WTC11 (cell line): ENCODE measurements at regions not wholly inside any gene's neighbourhood (a gene's known extent, or its start where the extent isn't known, plus 50 kb on each side); places are given as distances from the start of the nearest gene placed in this dataset.

Experiments
- ATAC-seq: fragments of 200-7000 bp; cut with Tn5 transposase; 2 replicates; pipeline ENCODE4 v1.10.0; 2021; ENCODE audit warnings: mild to moderate bottlenecking, moderate library complexity
- CTCF ChIA-PET: fragments of 300-600 bp; sonication (Branson Sonifier 250); formaldehyde crosslinking; loops from one replicate; lab custom pipeline; 2021; ENCODE audit warnings: antibody characterized with exemption; lab: Charles Lee
- POLR2A ChIA-PET: fragments of 350-600 bp; sonication (Branson Sonifier 250); formaldehyde crosslinking; loops from one replicate; lab custom pipeline; 2021; ENCODE audit warnings: antibody characterized with exemption; lab: Charles Lee
- DNase-seq: peaks from one replicate; pipeline ENCODE4 v3.0.0; 2021; ENCODE audit warnings: low spot score
- H3K27ac Mint-ChIP-seq: 2 replicates; pipeline ENCODE4 v1.8.0; 2021; ENCODE audit warnings: mixed read lengths
- H3K27me3 Mint-ChIP-seq: 2 replicates; pipeline ENCODE4 v1.8.0; 2021; ENCODE audit warnings: low read depth, mild to moderate bottlenecking, moderate library complexity, mixed read lengths
- H3K36me3 Mint-ChIP-seq: 2 replicates; pipeline ENCODE4 v1.8.0; 2021; ENCODE audit warnings: mixed read lengths
- H3K4me1 Mint-ChIP-seq: 2 replicates; pipeline ENCODE4 v1.8.0; 2022; ENCODE audit warnings: mixed read lengths
- H3K4me3 Mint-ChIP-seq: 2 replicates; pipeline ENCODE4 v1.8.0; 2021; ENCODE audit warnings: mild to moderate bottlenecking, moderate library complexity, mixed read lengths
- H3K9me3 Mint-ChIP-seq: 2 replicates; pipeline ENCODE4 v1.8.0; 2021; ENCODE audit warnings: mixed read lengths
- CREB1 ChIP-seq: sonication (generic); formaldehyde crosslinking; IDR thresholded peaks from 2 replicates; pipeline ENCODE4 v1.8.0; 2023; ENCODE audit warnings: mild to moderate bottlenecking, missing genetic modification reagents
- ELF4 ChIP-seq: sonication (generic); formaldehyde crosslinking; IDR thresholded peaks from 2 replicates; pipeline ENCODE4 v1.8.1; 2022; ENCODE audit warnings: low read depth, mild to moderate bottlenecking, moderate library complexity, missing genetic modification reagents
- FOXP1 ChIP-seq: sonication (generic); formaldehyde crosslinking; IDR thresholded peaks from 2 replicates; pipeline ENCODE4 v1.8.0; 2022; ENCODE audit warnings: missing genetic modification reagents, mild to moderate bottlenecking, moderate library complexity, borderline replicate concordance
- GABPB1 ChIP-seq: sonication (generic); formaldehyde crosslinking; IDR thresholded peaks from 2 replicates; pipeline ENCODE4 v1.8.1; 2023; ENCODE audit warnings: mild to moderate bottlenecking, missing genetic modification reagents
- JAZF1 ChIP-seq: fragments of 250-450 bp; sonication (Bioruptor Pico); IDR thresholded peaks from 2 replicates; pipeline ENCODE4 v1.9.0; 2021; ENCODE audit warnings: moderate library complexity, mild to moderate bottlenecking, inconsistent platforms
- JUN ChIP-seq: sonication (generic); formaldehyde crosslinking; IDR thresholded peaks from 2 replicates; pipeline ENCODE4 v1.8.0; 2023; ENCODE audit warnings: mild to moderate bottlenecking, missing genetic modification reagents
- KAT7 ChIP-seq: sonication (generic); formaldehyde crosslinking; IDR thresholded peaks from 2 replicates; pipeline ENCODE4 v1.8.1; 2023; ENCODE audit warnings: missing genetic modification reagents, mild to moderate bottlenecking, borderline replicate concordance
- TEAD1 ChIP-seq: sonication (generic); formaldehyde crosslinking; IDR thresholded peaks from 2 replicates; pipeline ENCODE4 v1.8.0; 2022; ENCODE audit warnings: mild to moderate bottlenecking, missing genetic modification reagents
- ZBTB21 ChIP-seq: sonication (generic); formaldehyde crosslinking; IDR thresholded peaks from 2 replicates; pipeline ENCODE4 v1.8.1; 2023; ENCODE audit warnings: mild to moderate bottlenecking, missing genetic modification reagents, borderline replicate concordance
- ZNF138 ChIP-seq: sonication (generic); formaldehyde crosslinking; conservative IDR thresholded peaks from 2 replicates; pipeline ENCODE4 v1.8.1; 2022; ENCODE audit warnings: mild to moderate bottlenecking, moderate library complexity, missing genetic modification reagents
- ZNF317 ChIP-seq: sonication (generic); formaldehyde crosslinking; IDR thresholded peaks from 2 replicates; pipeline ENCODE4 v1.8.1; 2023; ENCODE audit warnings: low read depth, mild to moderate bottlenecking, moderate library complexity, missing genetic modification reagents, borderline replicate concordance
- ZNF396 ChIP-seq: fragments of 250-450 bp; sonication (Bioruptor Pico); IDR thresholded peaks from 2 replicates; pipeline ENCODE4 v1.8.0; 2021; ENCODE audit warnings: mild to moderate bottlenecking, moderate library complexity, borderline replicate concordance
- TF ChIP-seq, protein P1 (sequence below): fragments of 250-450 bp; sonication (Bioruptor Pico); IDR thresholded peaks from 2 replicates; pipeline ENCODE4 v1.9.0; 2021; ENCODE audit warnings: mild to moderate bottlenecking
- TF ChIP-seq, protein P2 (sequence below): sonication (generic); formaldehyde crosslinking; IDR thresholded peaks from 2 replicates; pipeline ENCODE4 v1.8.1; 2022; ENCODE audit warnings: missing genetic modification reagents, borderline replicate concordance
- TF ChIP-seq, protein P3 (sequence below): fragments of 250-450 bp; sonication (Bioruptor Pico); IDR thresholded peaks from 2 replicates; pipeline ENCODE4 v1.8.0; 2021; ENCODE audit warnings: mild to moderate bottlenecking
- TF ChIP-seq, protein P4 (sequence below): sonication (generic); formaldehyde crosslinking; IDR thresholded peaks from 2 replicates; pipeline ENCODE4 v1.8.0; 2022; ENCODE audit warnings: missing genetic modification reagents
- TF ChIP-seq, protein P5 (sequence below): fragments of 250-450 bp; sonication (Bioruptor Pico); IDR thresholded peaks from 2 replicates; pipeline ENCODE4 v1.9.0; 2021; ENCODE audit warnings: moderate library complexity, mild to moderate bottlenecking, inconsistent platforms, borderline replicate concordance

DNA sequence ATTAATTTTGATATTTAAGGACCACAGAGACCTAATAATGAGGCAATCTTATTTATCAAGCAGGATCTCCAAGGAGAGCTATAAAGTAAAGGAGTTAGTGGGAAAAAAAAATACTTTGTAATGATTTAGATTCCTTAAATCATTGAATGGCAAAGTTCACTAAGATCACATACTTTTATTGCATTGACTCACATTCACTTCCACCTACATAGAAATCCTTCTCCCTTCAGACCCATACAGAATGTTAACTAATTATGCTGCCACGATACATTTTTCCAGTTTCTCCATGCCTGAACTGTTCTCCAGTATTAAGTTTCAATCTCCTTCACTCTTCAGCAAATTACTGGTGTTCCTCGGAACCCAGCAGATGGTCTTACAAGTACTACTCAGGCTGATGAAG is 388.7 kb downstream of the EFNA5 start (continued):
- TF ChIP-seq, protein P1, sequence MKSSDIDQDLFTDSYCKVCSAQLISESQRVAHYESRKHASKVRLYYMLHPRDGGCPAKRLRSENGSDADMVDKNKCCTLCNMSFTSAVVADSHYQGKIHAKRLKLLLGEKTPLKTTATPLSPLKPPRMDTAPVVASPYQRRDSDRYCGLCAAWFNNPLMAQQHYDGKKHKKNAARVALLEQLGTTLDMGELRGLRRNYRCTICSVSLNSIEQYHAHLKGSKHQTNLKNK (CRISPR knock-in tag), result no peak
- TF ChIP-seq ZNF138 (CRISPR knock-in tag), result no peak
- no peak for TF ChIP-seq ZNF317 (CRISPR knock-in tag)
- no peak for TF ChIP-seq FOXP1 (CRISPR knock-in tag)
- TF ChIP-seq, protein P2, sequence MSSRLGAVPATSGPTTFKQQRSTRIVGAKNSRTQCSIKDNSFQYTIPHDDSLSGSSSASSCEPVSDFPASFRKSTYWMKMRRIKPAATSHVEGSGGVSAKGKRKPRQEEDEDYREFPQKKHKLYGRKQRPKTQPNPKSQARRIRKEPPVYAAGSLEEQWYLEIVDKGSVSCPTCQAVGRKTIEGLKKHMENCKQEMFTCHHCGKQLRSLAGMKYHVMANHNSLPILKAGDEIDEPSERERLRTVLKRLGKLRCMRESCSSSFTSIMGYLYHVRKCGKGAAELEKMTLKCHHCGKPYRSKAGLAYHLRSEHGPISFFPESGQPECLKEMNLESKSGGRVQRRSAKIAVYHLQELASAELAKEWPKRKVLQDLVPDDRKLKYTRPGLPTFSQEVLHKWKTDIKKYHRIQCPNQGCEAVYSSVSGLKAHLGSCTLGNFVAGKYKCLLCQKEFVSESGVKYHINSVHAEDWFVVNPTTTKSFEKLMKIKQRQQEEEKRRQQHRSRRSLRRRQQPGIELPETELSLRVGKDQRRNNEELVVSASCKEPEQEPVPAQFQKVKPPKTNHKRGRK (CRISPR knock-in tag), result no peak
- TF ChIP-seq KAT7 (CRISPR knock-in tag), result no peak
- no peak for TF ChIP-seq GABPB1 (CRISPR knock-in tag)
- TF ChIP-seq, protein P3, sequence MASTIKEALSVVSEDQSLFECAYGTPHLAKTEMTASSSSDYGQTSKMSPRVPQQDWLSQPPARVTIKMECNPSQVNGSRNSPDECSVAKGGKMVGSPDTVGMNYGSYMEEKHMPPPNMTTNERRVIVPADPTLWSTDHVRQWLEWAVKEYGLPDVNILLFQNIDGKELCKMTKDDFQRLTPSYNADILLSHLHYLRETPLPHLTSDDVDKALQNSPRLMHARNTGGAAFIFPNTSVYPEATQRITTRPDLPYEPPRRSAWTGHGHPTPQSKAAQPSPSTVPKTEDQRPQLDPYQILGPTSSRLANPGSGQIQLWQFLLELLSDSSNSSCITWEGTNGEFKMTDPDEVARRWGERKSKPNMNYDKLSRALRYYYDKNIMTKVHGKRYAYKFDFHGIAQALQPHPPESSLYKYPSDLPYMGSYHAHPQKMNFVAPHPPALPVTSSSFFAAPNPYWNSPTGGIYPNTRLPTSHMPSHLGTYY (CRISPR knock-in tag), result no peak

- Mint-ChIP-seq H3K4me1 (peaks cover 6% of the 10 kb centered on the region; the same call in 1 of the 2 replicates), H3K36me3 (no peaks in the 10 kb centered on the region), H3K4me3 (no peak overlapping the region), H3K27ac (no peak overlapping the region), H3K27me3 (no peaks in the 10 kb centered on the region), H3K9me3 (no peaks in the 10 kb centered on the region)
- TF ChIP-seq ELF4 (CRISPR knock-in tag), result no peak
- TF ChIP-seq, protein P4, sequence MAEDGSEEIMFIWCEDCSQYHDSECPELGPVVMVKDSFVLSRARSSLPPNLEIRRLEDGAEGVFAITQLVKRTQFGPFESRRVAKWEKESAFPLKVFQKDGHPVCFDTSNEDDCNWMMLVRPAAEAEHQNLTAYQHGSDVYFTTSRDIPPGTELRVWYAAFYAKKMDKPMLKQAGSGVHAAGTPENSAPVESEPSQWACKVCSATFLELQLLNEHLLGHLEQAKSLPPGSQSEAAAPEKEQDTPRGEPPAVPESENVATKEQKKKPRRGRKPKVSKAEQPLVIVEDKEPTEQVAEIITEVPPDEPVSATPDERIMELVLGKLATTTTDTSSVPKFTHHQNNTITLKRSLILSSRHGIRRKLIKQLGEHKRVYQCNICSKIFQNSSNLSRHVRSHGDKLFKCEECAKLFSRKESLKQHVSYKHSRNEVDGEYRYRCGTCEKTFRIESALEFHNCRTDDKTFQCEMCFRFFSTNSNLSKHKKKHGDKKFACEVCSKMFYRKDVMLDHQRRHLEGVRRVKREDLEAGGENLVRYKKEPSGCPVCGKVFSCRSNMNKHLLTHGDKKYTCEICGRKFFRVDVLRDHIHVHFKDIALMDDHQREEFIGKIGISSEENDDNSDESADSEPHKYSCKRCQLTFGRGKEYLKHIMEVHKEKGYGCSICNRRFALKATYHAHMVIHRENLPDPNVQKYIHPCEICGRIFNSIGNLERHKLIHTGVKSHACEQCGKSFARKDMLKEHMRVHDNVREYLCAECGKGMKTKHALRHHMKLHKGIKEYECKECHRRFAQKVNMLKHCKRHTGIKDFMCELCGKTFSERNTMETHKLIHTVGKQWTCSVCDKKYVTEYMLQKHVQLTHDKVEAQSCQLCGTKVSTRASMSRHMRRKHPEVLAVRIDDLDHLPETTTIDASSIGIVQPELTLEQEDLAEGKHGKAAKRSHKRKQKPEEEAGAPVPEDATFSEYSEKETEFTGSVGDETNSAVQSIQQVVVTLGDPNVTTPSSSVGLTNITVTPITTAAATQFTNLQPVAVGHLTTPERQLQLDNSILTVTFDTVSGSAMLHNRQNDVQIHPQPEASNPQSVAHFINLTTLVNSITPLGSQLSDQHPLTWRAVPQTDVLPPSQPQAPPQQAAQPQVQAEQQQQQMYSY (CRISPR knock-in tag), result no peak
- TF ChIP-seq ZNF317 (CRISPR knock-in tag), result no peak
- no peak for TF ChIP-seq CREB1
- no peak for TF ChIP-seq JUN (CRISPR knock-in tag)
- TF ChIP-seq ZNF396 (CRISPR knock-in tag), result no peak
- TF ChIP-seq, protein P5, sequence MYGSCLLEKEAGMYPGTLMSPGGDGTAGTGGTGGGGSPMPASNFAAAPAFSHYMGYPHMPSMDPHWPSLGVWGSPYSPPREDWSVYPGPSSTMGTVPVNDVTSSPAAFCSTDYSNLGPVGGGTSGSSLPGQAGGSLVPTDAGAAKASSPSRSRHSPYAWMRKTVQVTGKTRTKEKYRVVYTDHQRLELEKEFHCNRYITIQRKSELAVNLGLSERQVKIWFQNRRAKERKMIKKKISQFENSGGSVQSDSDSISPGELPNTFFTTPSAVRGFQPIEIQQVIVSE (CRISPR knock-in tag), result no peak
- DNase-seq, result no peak
- ChIA-PET CTCF (no interaction called here), POLR2A (no interaction called here)
- ATAC-seq, result no peak
Measured at GRCh38 chr5:107278774-107279173, 392.0 kb downstream of the EFNA5 start.

DNA sequence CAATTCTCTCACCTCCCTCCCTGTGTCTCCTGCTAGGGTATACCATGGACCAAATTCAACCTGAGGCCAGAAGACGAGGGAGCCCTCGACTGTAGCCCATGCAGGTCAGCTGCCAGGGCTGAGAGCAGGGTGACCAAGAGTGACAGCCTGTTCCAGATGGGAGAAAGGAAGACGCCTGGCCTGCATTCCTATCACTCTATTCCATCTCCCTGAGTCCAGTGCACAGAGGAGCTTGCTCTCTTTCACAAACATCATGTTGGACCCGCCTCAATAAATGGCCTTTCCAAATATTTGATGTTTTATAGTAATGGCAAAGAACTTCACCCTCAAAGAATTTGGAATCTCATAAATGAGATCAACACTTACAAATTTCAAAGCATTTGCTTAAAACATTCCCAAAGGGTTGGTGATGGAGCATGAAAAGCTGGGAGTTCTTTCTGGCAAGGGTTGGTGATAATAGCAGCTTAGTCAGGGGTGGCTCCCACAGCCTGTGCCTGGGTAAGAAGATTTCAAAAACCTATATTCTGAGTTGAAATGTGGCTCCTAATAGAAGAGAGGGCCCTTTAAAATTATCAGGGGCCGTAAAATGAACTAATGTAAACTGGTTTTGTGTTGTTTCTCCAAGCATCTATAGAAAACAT is 393.1 kb downstream of the EFNA5 start:
- Mint-ChIP-seq H3K36me3 (no peaks in the 10 kb centered on the region), H3K27me3 (no peaks in the 10 kb centered on the region), H3K27ac (no peak overlapping the region), H3K4me3 (no peak overlapping the region), H3K9me3 (no peaks in the 10 kb centered on the region), H3K4me1 (peaks cover 6% of the 10 kb centered on the region; the same call in 1 of the 2 replicates)
- no peak for DNase-seq
- CTCF ChIA-PET, result no interaction called here
- POLR2A ChIA-PET, result no interaction called here
- ATAC-seq, result no peak
- TF ChIP-seq TEAD1 (CRISPR knock-in tag) (no peak), ZBTB21 (no peak), ZNF396 (CRISPR knock-in tag) (no peak), JAZF1 (CRISPR knock-in tag) (no peak)
